ENCODE measurements at regions not wholly inside any gene's neighbourhood (a gene's known extent, or its start where the extent isn't known, plus 50 kb on each side); places are given as distances from the start of the nearest gene placed in this dataset.

GRCh38 chr11:32198053-32198452, 107.2 kb downstream of the RCN1 start:
- ATAC-seq, result peak; percentile 57
- no peak overlapping the region for H3K27ac Mint-ChIP-seq
- no peaks in the 10 kb centered on the region for H3K9me3 Mint-ChIP-seq
- Histone ChIP-seq H3K27ac (ENCODE audit: low read depth) (no peak overlapping the region), H3F3A (replicated peaks; ENCODE audit: low read depth) (no peaks in the 10 kb centered on the region), H3K4me2 (no peak overlapping the region), H2AFZ (no peak overlapping the region), H3K36me3 (ENCODE audit: insufficient read depth) (no peaks in the 10 kb centered on the region), H3K4me3 (no peak overlapping the region), H3K27me3 (ENCODE audit: insufficient read depth) (no peaks in the 10 kb centered on the region), H3K79me2 (replicated peaks; ENCODE audit: insufficient read depth) (no peaks in the 10 kb centered on the region), H3K9me2 (ENCODE audit: insufficient read depth) (0 out of 2 replicates have a peak, but pooled peaks cover 2% of the 10 kb centered on the region), H3K4me1 (ENCODE audit: insufficient read depth) (no peaks in the 10 kb centered on the region), H4K20me1 (replicated peaks; ENCODE audit: insufficient read depth) (no peaks in the 10 kb centered on the region)
- TF ChIP-seq CREB1 (CRISPR knock-in tag; IDR thresholded peaks at IDR 0.05; ENCODE audit: low read depth) (no peak), REST (IDR thresholded peaks at IDR 0.05; ENCODE audit: unreplicated experiment) (peak; percentile 70)
- H3K4me1 Mint-ChIP-seq, result peaks cover 8% of the 10 kb centered on the region; the same call in 2 of the 3 replicates
- peaks cover 2% of the 10 kb centered on the region for H3K27me3 Mint-ChIP-seq (ENCODE audit: insufficient read depth, low read depth, poor library complexity)
- peak; percentile 39 for DNase-seq (ENCODE audit: low spot score)
- H3K4me3 Mint-ChIP-seq, result no peak overlapping the region
- no peaks in the 10 kb centered on the region for H3K36me3 Mint-ChIP-seq (ENCODE audit: low read depth)

- peaks cover 8% of the 10 kb centered on the region; the same call in 2 of the 3 replicates for H3K4me1 Mint-ChIP-seq
- H3K36me3 ChIP-seq (ENCODE audit: insufficient read depth), result no peaks in the 10 kb centered on the region
- ATAC-seq (peak; percentile 71), DNase-seq (ENCODE audit: low spot score) (peak; percentile 51)
- no peak overlapping the region for H3K27ac Mint-ChIP-seq
- no peaks in the 10 kb centered on the region for H3K4me1 ChIP-seq (ENCODE audit: insufficient read depth)
- H3K9me2 ChIP-seq (ENCODE audit: insufficient read depth), result 0 out of 2 replicates have a peak, but pooled peaks cover 2% of the 10 kb centered on the region
- TF ChIP-seq, protein P1, sequence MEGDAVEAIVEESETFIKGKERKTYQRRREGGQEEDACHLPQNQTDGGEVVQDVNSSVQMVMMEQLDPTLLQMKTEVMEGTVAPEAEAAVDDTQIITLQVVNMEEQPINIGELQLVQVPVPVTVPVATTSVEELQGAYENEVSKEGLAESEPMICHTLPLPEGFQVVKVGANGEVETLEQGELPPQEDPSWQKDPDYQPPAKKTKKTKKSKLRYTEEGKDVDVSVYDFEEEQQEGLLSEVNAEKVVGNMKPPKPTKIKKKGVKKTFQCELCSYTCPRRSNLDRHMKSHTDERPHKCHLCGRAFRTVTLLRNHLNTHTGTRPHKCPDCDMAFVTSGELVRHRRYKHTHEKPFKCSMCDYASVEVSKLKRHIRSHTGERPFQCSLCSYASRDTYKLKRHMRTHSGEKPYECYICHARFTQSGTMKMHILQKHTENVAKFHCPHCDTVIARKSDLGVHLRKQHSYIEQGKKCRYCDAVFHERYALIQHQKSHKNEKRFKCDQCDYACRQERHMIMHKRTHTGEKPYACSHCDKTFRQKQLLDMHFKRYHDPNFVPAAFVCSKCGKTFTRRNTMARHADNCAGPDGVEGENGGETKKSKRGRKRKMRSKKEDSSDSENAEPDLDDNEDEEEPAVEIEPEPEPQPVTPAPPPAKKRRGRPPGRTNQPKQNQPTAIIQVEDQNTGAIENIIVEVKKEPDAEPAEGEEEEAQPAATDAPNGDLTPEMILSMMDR (conservative IDR thresholded peaks at IDR 0.05; ENCODE audit: low read depth in 2 of 2), result peak in 1 of 2 experiments; percentile 38; a peak in 3 of 4 replicates
- TF ChIP-seq CREB1 (CRISPR knock-in tag; IDR thresholded peaks at IDR 0.05; ENCODE audit: low read depth) (no peak), ZNF462 (CRISPR knock-in tag; IDR thresholded peaks at IDR 0.05) (0 out of 2 replicates have a peak, but pooled peaks have one; percentile 43)
- H3K27ac ChIP-seq (ENCODE audit: low read depth), result no peak overlapping the region
- H3K79me2 ChIP-seq (replicated peaks; ENCODE audit: insufficient read depth), result no peaks in the 10 kb centered on the region
- H3K4me2 ChIP-seq, result no peak overlapping the region
- H3K4me3 ChIP-seq, result no peak overlapping the region
- H3K27me3 ChIP-seq (ENCODE audit: insufficient read depth), result no peaks in the 10 kb centered on the region
- H3K36me3 Mint-ChIP-seq (ENCODE audit: low read depth), result no peaks in the 10 kb centered on the region
- H2AFZ ChIP-seq, result no peak overlapping the region
- no peaks in the 10 kb centered on the region for H3K9me3 Mint-ChIP-seq
- H3F3A ChIP-seq (replicated peaks; ENCODE audit: low read depth), result no peaks in the 10 kb centered on the region
- no peak overlapping the region for H3K4me3 Mint-ChIP-seq
- H4K20me1 ChIP-seq (replicated peaks; ENCODE audit: insufficient read depth), result no peaks in the 10 kb centered on the region
- no peaks in the 10 kb centered on the region for H3K27me3 Mint-ChIP-seq (ENCODE audit: insufficient read depth, low read depth, poor library complexity)
These were observed 109.4 kb downstream of the RCN1 start for GRCh38 chr11:32200136-32200847.

Data from GM23338 (cell line).